ENCODE measurements at regions not wholly inside any gene's neighbourhood (a gene's known extent, or its start where the extent isn't known, plus 50 kb on each side); places are given as distances from the start of the nearest gene placed in this dataset.

- no peaks in the 10 kb centered on the region for H3K79me2 ChIP-seq (ENCODE audit: control insufficient read depth, insufficient read depth, low read length)
- no peaks in the 10 kb centered on the region for H3K9me1 ChIP-seq (replicated peaks; ENCODE audit: control insufficient read depth, extremely low read depth, insufficient read depth, low read length)
- no peak overlapping the region for H3K9ac ChIP-seq (replicated peaks; ENCODE audit: extremely low read depth, insufficient read depth, low read length)
- H3K4me1 ChIP-seq (ENCODE audit: control insufficient read depth, extremely low read depth, insufficient read depth, low read length), result no peaks in the 10 kb centered on the region
- no peaks in the 10 kb centered on the region for H3K36me3 ChIP-seq (ENCODE audit: control insufficient read depth in 2 of 2, extremely low read depth in 1 of 2, insufficient read depth in 2 of 2, low read length in 2 of 2)
- DNase-seq (ENCODE audit: low read depth, low spot score), result no peak
- intact Hi-C loops (cut with micrococcal nuclease) (no loop called here), dilution Hi-C loops (cut with MboI; ENCODE audit: extremely low pct_ligation_motif_present, low sequenced_read_pairs) (no loop called here)
- no peak for FAIRE-seq
- BruUV-seq (replicated peaks), result no TSS peak
- POLR2A ChIA-PET, result no interaction called here
- H3K27ac ChIP-seq (ENCODE audit: insufficient read depth, low read depth, low read length), result no peak overlapping the region
- no peak overlapping the region for H2AFZ ChIP-seq (ENCODE audit: low read depth, low read length)
- no peaks in the 10 kb centered on the region for H3K9me3 ChIP-seq (replicated peaks; ENCODE audit: control insufficient read depth, insufficient read depth, low read length)
- no peak for TF ChIP-seq MYC (IDR thresholded peaks at IDR 0.05; ENCODE audit: low read depth, low read length)
- no peak for TF ChIP-seq MAX (IDR thresholded peaks at IDR 0.05; ENCODE audit: insufficient read depth, insufficient read length)
- no peak for TF ChIP-seq GATA2 (IDR thresholded peaks at IDR 0.05; ENCODE audit: insufficient read depth, insufficient read length, low read depth, low read length)
- no peak for TF ChIP-seq FOS (IDR thresholded peaks at IDR 0.05; ENCODE audit: borderline replicate concordance, insufficient read depth, low read length)
- no peak for TF ChIP-seq POLR2A (IDR thresholded peaks at IDR 0.05; ENCODE audit: low read depth, low read length)
- TF ChIP-seq EZH2 (IDR thresholded peaks at IDR 0.05; ENCODE audit: borderline replicate concordance, low read depth, low read length, severe bottlenecking), result no peak
- H3K27me3 ChIP-seq (ENCODE audit: control insufficient read depth in 2 of 2, insufficient read depth in 2 of 2, low read length in 2 of 2), result no peaks in the 10 kb centered on the region
- no peak overlapping the region for H3K4me3 ChIP-seq (replicated peaks in 1 of 3; ENCODE audit: insufficient read depth in 1 of 3, low read depth in 1 of 3, low read length in 3 of 3)
- no peaks in the 10 kb centered on the region for H4K20me1 ChIP-seq (replicated peaks; ENCODE audit: control insufficient read depth, extremely low read depth, insufficient read depth, low read length)
- H3K4me2 ChIP-seq (ENCODE audit: insufficient read depth, low read length), result no peak overlapping the region
- CTCF ChIA-PET, result no interaction called here
Measured at GRCh38 chr7:25643286-25643685, 415.0 kb upstream of the NPVF start.

GRCh38 chr7:25643770-25644394, 415.6 kb upstream of the NPVF start:
- no peaks in the 10 kb centered on the region for H3K79me2 ChIP-seq (ENCODE audit: control insufficient read depth, insufficient read depth, low read length)
- H3K36me3 ChIP-seq (ENCODE audit: control insufficient read depth in 2 of 2, extremely low read depth in 1 of 2, insufficient read depth in 2 of 2, low read length in 2 of 2), result no peaks in the 10 kb centered on the region
- DNase-seq (ENCODE audit: low read depth, low spot score), result no peak
- dilution Hi-C loops (cut with MboI; ENCODE audit: extremely low pct_ligation_motif_present, low sequenced_read_pairs), result no loop called here
- FAIRE-seq, result no peak
- CTCF ChIA-PET, result no interaction called here
- POLR2A ChIA-PET, result no interaction called here
- no peaks in the 10 kb centered on the region for H3K9me1 ChIP-seq (replicated peaks; ENCODE audit: control insufficient read depth, extremely low read depth, insufficient read depth, low read length)
- BruUV-seq (replicated peaks), result no TSS peak
- no peak for TF ChIP-seq FOS (IDR thresholded peaks at IDR 0.05; ENCODE audit: borderline replicate concordance, insufficient read depth, low read length)
- no peak for TF ChIP-seq JUN (IDR thresholded peaks at IDR 0.05; ENCODE audit: borderline replicate concordance, insufficient read depth, insufficient read length, low read depth)
- no peak for TF ChIP-seq GATA2 (IDR thresholded peaks at IDR 0.05; ENCODE audit: insufficient read depth, insufficient read length, low read depth, low read length)
- no peak for TF ChIP-seq POLR2AphosphoS5 (IDR thresholded peaks at IDR 0.05; ENCODE audit: insufficient read depth, low read depth, low read length)
- no peak for TF ChIP-seq EZH2 (IDR thresholded peaks at IDR 0.05; ENCODE audit: borderline replicate concordance, low read depth, low read length, severe bottlenecking)
- TF ChIP-seq MAX (IDR thresholded peaks at IDR 0.05; ENCODE audit: insufficient read depth, insufficient read length), result no peak
- no peak for TF ChIP-seq CTCF (IDR thresholded peaks at IDR 0.05; ENCODE audit: extremely low read depth in 1 of 2, insufficient read depth in 1 of 2, low read depth in 1 of 2, low read length in 2 of 2)
- no peak for TF ChIP-seq MYC (IDR thresholded peaks at IDR 0.05; ENCODE audit: low read depth, low read length)
- no peak for TF ChIP-seq POLR2A (IDR thresholded peaks at IDR 0.05; ENCODE audit: low read depth, low read length)
- no peaks in the 10 kb centered on the region for H3K4me1 ChIP-seq (ENCODE audit: control insufficient read depth, extremely low read depth, insufficient read depth, low read length)
- H3K27me3 ChIP-seq (ENCODE audit: control insufficient read depth in 2 of 2, insufficient read depth in 2 of 2, low read length in 2 of 2), result no peaks in the 10 kb centered on the region
- intact Hi-C loops (cut with micrococcal nuclease), result no loop called here
- H3K4me2 ChIP-seq (ENCODE audit: insufficient read depth, low read length), result no peak overlapping the region
- no peaks in the 10 kb centered on the region for H3K9me3 ChIP-seq (replicated peaks; ENCODE audit: control insufficient read depth, insufficient read depth, low read length)
- no peaks in the 10 kb centered on the region for H4K20me1 ChIP-seq (replicated peaks; ENCODE audit: control insufficient read depth, extremely low read depth, insufficient read depth, low read length)
- H3K27ac ChIP-seq (ENCODE audit: insufficient read depth, low read depth, low read length), result no peak overlapping the region
- H2AFZ ChIP-seq (ENCODE audit: low read depth, low read length), result no peak overlapping the region
- H3K4me3 ChIP-seq (replicated peaks in 1 of 3; ENCODE audit: insufficient read depth in 1 of 3, low read depth in 1 of 3, low read length in 3 of 3), result no peak overlapping the region
- H3K9ac ChIP-seq (replicated peaks; ENCODE audit: extremely low read depth, insufficient read depth, low read length), result no peak overlapping the region
